ENCODE measurements at regions not wholly inside any gene's neighbourhood (a gene's known extent, or its start where the extent isn't known, plus 50 kb on each side); places are given as distances from the start of the nearest gene placed in this dataset.
"Not testable (repeated sequence)": the region's sequence is repeated elsewhere in the genome, so short reads cannot be mapped to it uniquely, and the experiment has no call there.

DNA sequence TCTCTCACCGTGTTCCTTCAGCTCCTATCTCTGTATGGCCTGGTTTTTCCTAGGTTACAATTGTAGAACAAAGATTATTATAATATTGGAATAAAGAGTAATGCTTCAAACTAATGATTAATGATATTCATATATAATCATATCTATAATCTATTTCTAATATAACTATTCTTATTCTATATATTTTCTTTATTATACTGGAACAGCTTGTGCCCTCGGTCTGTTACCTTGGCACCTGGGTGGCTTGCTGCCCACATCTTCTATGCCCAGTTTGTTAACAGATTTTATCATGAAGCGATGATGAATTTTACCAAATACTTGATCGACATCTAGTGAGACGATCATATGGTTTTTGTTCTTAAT is 363.6 kb upstream of the TYRP1 start:
- DNase-seq: no peak
- Mint-ChIP-seq H3K27me3 (ENCODE audit: low read depth, poor library complexity) (peaks cover 4% of the 10 kb centered on the region), H3K36me3 (ENCODE audit: low read depth) (no peaks in the 10 kb centered on the region), H3K4me1 (peaks cover 12% of the 10 kb centered on the region), H3K4me3 (no peak overlapping the region), H3K9me3 (peaks cover 17% of the 10 kb centered on the region), H3K27ac (no peak overlapping the region)
- TF ChIP-seq, protein P1, sequence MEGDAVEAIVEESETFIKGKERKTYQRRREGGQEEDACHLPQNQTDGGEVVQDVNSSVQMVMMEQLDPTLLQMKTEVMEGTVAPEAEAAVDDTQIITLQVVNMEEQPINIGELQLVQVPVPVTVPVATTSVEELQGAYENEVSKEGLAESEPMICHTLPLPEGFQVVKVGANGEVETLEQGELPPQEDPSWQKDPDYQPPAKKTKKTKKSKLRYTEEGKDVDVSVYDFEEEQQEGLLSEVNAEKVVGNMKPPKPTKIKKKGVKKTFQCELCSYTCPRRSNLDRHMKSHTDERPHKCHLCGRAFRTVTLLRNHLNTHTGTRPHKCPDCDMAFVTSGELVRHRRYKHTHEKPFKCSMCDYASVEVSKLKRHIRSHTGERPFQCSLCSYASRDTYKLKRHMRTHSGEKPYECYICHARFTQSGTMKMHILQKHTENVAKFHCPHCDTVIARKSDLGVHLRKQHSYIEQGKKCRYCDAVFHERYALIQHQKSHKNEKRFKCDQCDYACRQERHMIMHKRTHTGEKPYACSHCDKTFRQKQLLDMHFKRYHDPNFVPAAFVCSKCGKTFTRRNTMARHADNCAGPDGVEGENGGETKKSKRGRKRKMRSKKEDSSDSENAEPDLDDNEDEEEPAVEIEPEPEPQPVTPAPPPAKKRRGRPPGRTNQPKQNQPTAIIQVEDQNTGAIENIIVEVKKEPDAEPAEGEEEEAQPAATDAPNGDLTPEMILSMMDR (IDR thresholded peaks at IDR 0.05): peak; percentile 7

DNA sequence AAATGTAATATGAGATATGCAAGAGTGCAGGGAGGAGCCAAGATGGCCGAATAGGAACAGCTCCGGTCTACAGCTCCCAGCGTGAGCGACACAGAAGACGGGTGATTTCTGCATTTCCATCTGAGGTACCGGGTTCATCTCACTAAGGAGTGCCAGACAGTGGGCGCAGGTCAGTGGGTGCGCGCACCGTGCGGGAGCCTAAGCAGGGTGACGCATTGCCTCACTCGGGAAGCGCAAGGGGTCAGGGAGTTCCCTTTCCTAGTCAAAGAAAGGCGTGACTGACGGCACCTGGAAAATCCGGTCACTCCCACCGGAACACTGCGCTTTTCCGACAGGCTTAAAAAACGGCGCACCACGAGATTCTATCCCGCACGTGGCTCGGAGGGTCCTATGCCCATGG is 359.2 kb upstream of the TYRP1 start:
- not testable (repeated sequence) for DNase-seq; H3K27me3 Mint-ChIP-seq (ENCODE audit: low read depth, poor library complexity); H3K4me1 Mint-ChIP-seq; H3K36me3 Mint-ChIP-seq (ENCODE audit: low read depth); H3K4me3 Mint-ChIP-seq; H3K27ac Mint-ChIP-seq
- H3K9me3 Mint-ChIP-seq: peaks cover 35% of the 10 kb centered on the region

DNA sequence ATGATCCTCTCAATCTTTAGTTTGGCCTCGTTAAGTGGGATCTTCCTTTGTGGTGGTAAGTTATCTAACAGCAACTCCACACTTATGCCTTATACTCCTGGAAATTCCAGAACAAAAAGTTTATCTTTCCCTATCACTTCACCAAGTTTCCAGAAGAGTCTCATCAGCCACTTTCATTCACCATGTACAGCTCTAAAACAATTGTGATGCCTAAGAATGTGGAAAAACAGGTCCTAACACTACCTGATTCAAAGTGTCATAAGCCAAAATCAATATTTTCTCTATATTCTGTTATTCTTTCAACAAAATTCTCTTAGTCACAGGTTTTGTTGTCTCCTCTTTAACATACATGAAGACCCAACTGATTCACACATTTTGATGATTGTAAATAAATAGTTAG is 342.4 kb upstream of the TYRP1 start:
- Mint-ChIP-seq H3K4me1 (no peaks in the 10 kb centered on the region), H3K9me3 (no peaks in the 10 kb centered on the region), H3K4me3 (no peak overlapping the region), H3K27ac (no peak overlapping the region), H3K36me3 (ENCODE audit: low read depth) (no peaks in the 10 kb centered on the region), H3K27me3 (ENCODE audit: low read depth, poor library complexity) (no peaks in the 10 kb centered on the region)
- DNase-seq: no peak
- TF ChIP-seq, protein P1 (IDR thresholded peaks at IDR 0.05): no peak

DNA sequence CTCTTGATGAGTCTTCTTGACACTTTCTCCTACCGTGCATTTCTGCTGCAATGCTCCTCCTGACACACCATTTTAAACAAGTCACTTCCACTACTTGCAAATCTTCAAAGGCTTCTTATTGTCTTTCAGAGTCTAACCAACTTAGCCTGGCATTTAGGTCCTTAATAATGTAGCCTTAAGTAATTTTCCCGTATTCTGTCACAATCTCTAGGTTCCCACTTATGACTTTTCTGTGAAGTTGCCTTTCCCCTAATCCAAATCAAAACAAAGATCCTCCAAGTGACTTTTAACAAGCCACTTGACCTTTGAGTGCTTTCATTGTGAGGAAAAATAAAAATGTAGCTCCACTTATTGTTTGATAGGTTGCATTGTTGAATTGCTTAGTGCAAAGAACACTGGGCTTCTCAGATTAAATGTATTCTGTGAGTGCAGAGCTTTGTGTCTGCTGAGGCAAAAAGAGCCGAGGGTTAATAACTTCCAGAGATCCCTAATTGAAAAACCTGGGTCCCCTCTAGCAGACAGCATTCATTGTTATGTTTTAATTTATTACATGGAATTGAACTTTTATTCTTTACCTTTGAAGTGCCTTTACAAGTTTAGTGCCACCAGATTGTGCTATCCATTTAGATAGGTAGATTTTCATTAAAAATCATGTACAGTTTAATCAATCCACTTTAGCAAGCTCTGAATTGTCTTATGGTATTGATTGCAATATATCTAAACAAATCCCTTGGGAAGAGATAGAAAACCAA is 341.7 kb upstream of the TYRP1 start:
- Mint-ChIP-seq H3K4me3 (no peak overlapping the region), H3K36me3 (ENCODE audit: low read depth) (no peaks in the 10 kb centered on the region), H3K9me3 (no peaks in the 10 kb centered on the region), H3K27ac (no peak overlapping the region), H3K4me1 (no peaks in the 10 kb centered on the region), H3K27me3 (ENCODE audit: low read depth, poor library complexity) (no peaks in the 10 kb centered on the region)
- TF ChIP-seq, protein P1 (IDR thresholded peaks at IDR 0.05): no peak
- DNase-seq: no peak

DNA sequence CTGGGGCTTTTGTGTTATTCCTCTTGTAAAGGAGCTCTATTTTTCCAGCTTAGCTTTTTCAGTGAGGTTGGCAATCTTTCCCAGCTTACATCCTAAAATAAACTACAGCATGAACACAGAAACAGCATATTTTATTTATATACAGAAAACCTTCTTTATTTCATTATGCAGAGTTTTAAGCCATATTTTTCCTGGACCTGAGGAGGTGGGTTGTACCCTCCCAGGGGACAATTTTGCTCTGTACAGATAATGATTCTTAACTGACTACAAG is 341.2 kb upstream of the TYRP1 start:
- H3K4me1 Mint-ChIP-seq: no peaks in the 10 kb centered on the region

DNA sequence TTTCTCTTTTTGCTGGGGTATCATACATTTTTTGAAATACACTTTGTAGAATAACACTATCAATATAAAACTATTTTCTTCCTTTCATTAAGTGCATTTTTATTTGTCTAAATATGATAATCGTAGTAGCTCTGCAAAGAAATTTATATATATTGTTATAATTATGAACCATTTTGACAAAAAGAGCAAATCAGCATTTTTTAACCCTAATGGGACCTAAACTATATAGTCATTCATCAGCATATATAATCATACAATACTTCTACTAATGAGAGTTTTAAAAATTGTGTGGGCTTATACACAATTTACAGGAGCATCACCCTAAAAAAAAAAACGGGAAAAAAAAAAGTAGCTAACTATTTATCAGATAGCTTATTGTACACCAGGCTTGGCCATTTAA is 329.7 kb upstream of the TYRP1 start:
- H3K4me1 Mint-ChIP-seq: no peaks in the 10 kb centered on the region

More for the DNA sequence above, 341.2 kb upstream of the TYRP1 start:
- Mint-ChIP-seq H3K36me3 (ENCODE audit: low read depth) (no peaks in the 10 kb centered on the region), H3K4me3 (no peak overlapping the region), H3K9me3 (no peaks in the 10 kb centered on the region), H3K27me3 (ENCODE audit: low read depth, poor library complexity) (no peaks in the 10 kb centered on the region), H3K27ac (no peak overlapping the region)
- TF ChIP-seq, protein P1 (IDR thresholded peaks at IDR 0.05): no peak
- no peak for DNase-seq

More for the DNA sequence above, 329.7 kb upstream of the TYRP1 start:
- DNase-seq: no peak
- TF ChIP-seq, protein P1 (IDR thresholded peaks at IDR 0.05): no peak
- Mint-ChIP-seq H3K4me3 (no peak overlapping the region), H3K36me3 (ENCODE audit: low read depth) (no peaks in the 10 kb centered on the region), H3K9me3 (no peaks in the 10 kb centered on the region), H3K27me3 (ENCODE audit: low read depth, poor library complexity) (no peaks in the 10 kb centered on the region), H3K27ac (no peak overlapping the region)
